Mesendoderm (in vitro differentiated cells): ENCODE measurements at regions not wholly inside any gene's neighbourhood (a gene's known extent, or its start where the extent isn't known, plus 50 kb on each side); places are given as distances from the start of the nearest gene placed in this dataset.

Experiments used
- DNase-seq: peaks from one replicate; pipeline ENCODE4 v3.0.0; 2013
- H2AK5ac ChIP-seq: 2 replicates; pipeline ENCODE4 v1.6.1; 2013; ENCODE audit warnings: low read length, inconsistent platforms
- H2BK120ac ChIP-seq: 2 replicates; pipeline ENCODE4 v1.6.1; 2013; ENCODE audit warnings: low read depth, mild to moderate bottlenecking, low read length, moderate library complexity, mixed read lengths
- H2BK15ac ChIP-seq: replicated peaks from 2 replicates; pipeline ENCODE4 v1.6.1; 2013; ENCODE audit warnings: low read depth, mild to moderate bottlenecking, moderate library complexity
- H2BK5ac ChIP-seq: 2 replicates; pipeline ENCODE4 v1.6.1; 2013; ENCODE audit warnings: low read length, inconsistent platforms
- H3K18ac ChIP-seq: 2 replicates; pipeline ENCODE4 v1.6.1; 2013; ENCODE audit warnings: mild to moderate bottlenecking, low read length, mixed read lengths
- H3K23ac ChIP-seq: one replicate; pipeline ENCODE4 v1.6.1; 2013; ENCODE audit warnings: low read length
- H3K27ac ChIP-seq: 2 replicates; pipeline ENCODE4 v1.5.1; 2013; ENCODE audit warnings: low read depth, mild to moderate bottlenecking, inconsistent platforms, low read length, moderate library complexity
- H3K27me3 ChIP-seq: 2 replicates; pipeline ENCODE4 v1.6.1; 2013; ENCODE audit warnings: low read length, control low read depth, mild to moderate bottlenecking, inconsistent platforms; ENCODE audit not compliant: insufficient read depth, poor library complexity
- H3K36me3 ChIP-seq: 2 replicates; pipeline ENCODE4 v1.6.1; 2013; ENCODE audit warnings: low read length, inconsistent platforms; ENCODE audit not compliant: control insufficient read depth, insufficient read depth
- H3K4ac ChIP-seq: one replicate; pipeline ENCODE4 v1.6.1; 2013; ENCODE audit warnings: low read depth, mild to moderate bottlenecking, low read length, moderate library complexity
- H3K4me1 ChIP-seq: 2 replicates; pipeline ENCODE4 v1.6.1; 2013; ENCODE audit warnings: low read depth, low read length, inconsistent platforms; ENCODE audit not compliant: control insufficient read depth
- H3K4me2 ChIP-seq: 2 replicates; pipeline ENCODE4 v1.6.1; 2013; ENCODE audit warnings: low read length
- H3K4me3 ChIP-seq: 2 replicates; pipeline ENCODE4 v1.5.1; 2013; ENCODE audit warnings: mild to moderate bottlenecking, low read length
- H3K56ac ChIP-seq: one replicate; pipeline ENCODE4 v1.6.1; 2013; ENCODE audit warnings: low read length
- H3K79me1 ChIP-seq: 2 replicates; pipeline ENCODE4 v1.6.1; 2013; ENCODE audit warnings: low read length, inconsistent platforms
- H3K79me2 ChIP-seq: 2 replicates; pipeline ENCODE4 v1.6.1; 2013; ENCODE audit warnings: mild to moderate bottlenecking, low read length; ENCODE audit not compliant: control insufficient read depth, insufficient read depth
- H3K9ac ChIP-seq: 2 replicates; pipeline ENCODE4 v1.6.1; 2013; ENCODE audit warnings: low read length, inconsistent platforms
- H4K5ac ChIP-seq: one replicate; pipeline ENCODE4 v1.6.1; 2013; ENCODE audit warnings: low read length
- H4K8ac ChIP-seq: one replicate; pipeline ENCODE4 v1.6.1; 2013; ENCODE audit warnings: low read depth, mild to moderate bottlenecking, control low read depth, low read length, moderate library complexity
- WGBS: extraction: QIAGEN DNeasy Blood & Tissue Kit; methylation state at CpG from one replicate; pipeline ENCODE4 v1.1.7; 2013; ENCODE audit warnings: low lambda C conversion rate, missing lambda C conversion rate; ENCODE audit not compliant: insufficient coverage; ENCODE audit errors: extremely low coverage; 5-methylcytosine and 5-hydroxymethylcytosine counted together

DNA sequence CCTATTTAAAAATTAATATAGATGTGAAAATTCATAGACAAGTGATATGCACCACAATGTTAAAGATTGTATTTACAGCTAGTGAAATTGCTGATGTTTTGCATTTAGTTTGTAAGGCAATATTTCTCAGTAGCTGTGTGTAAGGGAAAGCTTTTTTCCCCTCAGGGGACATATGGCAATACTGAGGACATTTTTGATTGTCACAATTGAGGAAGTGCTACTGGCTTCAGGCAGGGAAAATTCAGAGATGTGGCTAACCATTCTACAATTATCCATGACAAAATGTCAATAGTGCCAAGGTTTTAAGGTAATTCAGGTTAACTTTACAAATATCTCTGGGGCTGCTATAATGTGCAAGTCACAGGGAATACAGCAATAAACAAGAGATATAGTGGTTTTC is 66.1 kb upstream of the IL15 start:
- Histone ChIP-seq H3K27me3 (no peaks in the 10 kb centered on the region), H2AK5ac (no peak overlapping the region), H3K9ac (no peak overlapping the region), H4K8ac (no peak overlapping the region), H3K27ac (no peak overlapping the region), H3K36me3 (no peaks in the 10 kb centered on the region), H3K4me2 (no peak overlapping the region), H2BK120ac (no peak overlapping the region), H3K18ac (no peak overlapping the region), H3K4me1 (no peaks in the 10 kb centered on the region), H3K4me3 (no peak overlapping the region), H3K79me1 (no peaks in the 10 kb centered on the region), H3K79me2 (no peaks in the 10 kb centered on the region), H3K56ac (no peak overlapping the region), H3K23ac (no peak overlapping the region), H4K5ac (no peak overlapping the region), H2BK5ac (no peak overlapping the region), H2BK15ac (no peak overlapping the region), H3K4ac (no peak overlapping the region)
- DNase-seq = no peak

DNA sequence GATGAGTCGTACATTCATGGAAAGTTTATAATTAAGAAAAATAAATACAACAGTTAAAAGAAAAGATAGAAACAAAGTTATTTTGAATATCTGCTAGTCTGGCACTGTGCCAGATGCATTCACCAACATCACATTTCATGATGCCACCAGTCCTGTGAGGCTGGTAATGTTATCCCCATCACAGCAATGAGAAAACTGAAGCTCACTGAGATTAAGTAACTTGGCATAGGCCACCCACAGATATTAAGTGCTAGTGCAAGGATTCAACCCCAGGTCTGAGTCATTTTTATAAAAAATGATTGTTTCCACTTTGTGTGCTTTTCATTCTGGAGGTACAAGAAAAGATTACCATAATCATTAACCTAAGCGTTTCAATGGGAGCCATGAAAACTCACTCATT is 65.0 kb upstream of the IL15 start:
- no peak overlapping the region for H2BK5ac ChIP-seq
- no peak overlapping the region for H3K4ac ChIP-seq
- no peak overlapping the region for H3K23ac ChIP-seq
- no peaks in the 10 kb centered on the region for H3K4me1 ChIP-seq
- no peaks in the 10 kb centered on the region for H3K79me2 ChIP-seq
- no peak overlapping the region for H4K8ac ChIP-seq
- no peak overlapping the region for H3K27ac ChIP-seq
- no peak overlapping the region for H2AK5ac ChIP-seq
- H3K36me3 ChIP-seq = no peaks in the 10 kb centered on the region
- H3K18ac ChIP-seq = no peak overlapping the region
- no peaks in the 10 kb centered on the region for H3K27me3 ChIP-seq
- DNase-seq = no peak
- WGBS = no CpG with 5 or more reads among the region's 2 CpGs
- no peak overlapping the region for H3K4me3 ChIP-seq
- no peaks in the 10 kb centered on the region for H3K79me1 ChIP-seq
- no peak overlapping the region for H2BK120ac ChIP-seq
- no peak overlapping the region for H4K5ac ChIP-seq
- no peak overlapping the region for H2BK15ac ChIP-seq
- no peak overlapping the region for H3K4me2 ChIP-seq
- no peak overlapping the region for H3K56ac ChIP-seq
- no peak overlapping the region for H3K9ac ChIP-seq

DNA sequence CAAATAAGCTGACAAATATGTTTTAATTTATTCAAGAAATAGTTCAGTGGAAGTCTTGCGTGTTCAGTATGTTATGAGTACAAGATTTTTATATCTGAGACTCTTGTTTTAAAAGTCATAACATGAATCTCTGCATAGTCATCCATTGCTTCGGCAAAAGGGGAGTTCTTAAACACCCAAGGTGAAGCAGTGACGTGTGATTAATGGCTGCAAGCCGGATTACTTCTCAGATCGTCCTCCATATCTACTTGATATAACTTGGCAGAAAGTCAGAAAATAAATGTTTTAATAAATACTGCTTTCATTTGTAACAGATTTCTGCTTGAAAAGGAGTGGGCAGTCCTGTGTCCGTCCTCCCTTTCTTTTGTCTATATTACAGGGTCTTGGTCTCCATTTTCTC is 64.6 kb upstream of the IL15 start:
- H3K4me2 ChIP-seq = no peak overlapping the region

DNA sequence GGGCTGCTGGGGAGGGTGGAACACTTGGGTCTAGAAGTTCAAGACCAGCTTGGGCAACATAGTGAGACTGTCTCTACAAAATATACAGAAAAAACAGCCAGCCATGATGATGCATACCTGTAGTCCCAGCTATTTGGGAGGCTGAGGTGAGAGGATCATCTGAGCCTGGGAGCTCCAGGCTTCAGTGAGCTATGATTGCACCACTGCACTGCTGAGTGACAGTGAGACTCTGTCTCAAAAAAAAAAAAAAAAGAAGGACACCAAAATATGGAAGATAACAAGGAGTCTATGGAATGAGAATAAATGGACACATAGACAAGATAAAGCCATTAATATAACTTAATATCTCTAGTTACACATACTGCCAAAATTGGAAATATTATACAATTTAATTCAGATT is 62.7 kb upstream of the IL15 start:
- Histone ChIP-seq H4K5ac (no peak overlapping the region), H3K4ac (no peak overlapping the region), H3K4me1 (no peaks in the 10 kb centered on the region), H3K79me2 (no peaks in the 10 kb centered on the region), H2BK120ac (no peak overlapping the region), H3K18ac (no peak overlapping the region), H3K4me2 (no peak overlapping the region), H2BK15ac (no peak overlapping the region), H3K56ac (no peak overlapping the region), H3K79me1 (no peaks in the 10 kb centered on the region), H3K23ac (no peak overlapping the region), H3K27ac (no peak overlapping the region), H2BK5ac (no peak overlapping the region), H3K4me3 (no peak overlapping the region), H2AK5ac (no peak overlapping the region), H3K27me3 (no peaks in the 10 kb centered on the region), H3K9ac (no peak overlapping the region), H3K36me3 (no peaks in the 10 kb centered on the region), H4K8ac (no peak overlapping the region)
- DNase-seq = no peak

More for the DNA sequence above, 64.6 kb upstream of the IL15 start:
- Histone ChIP-seq H3K27me3 (no peaks in the 10 kb centered on the region), H4K8ac (no peak overlapping the region), H3K4me3 (no peak overlapping the region), H3K9ac (no peak overlapping the region), H2BK120ac (no peak overlapping the region), H4K5ac (no peak overlapping the region), H3K79me1 (no peaks in the 10 kb centered on the region), H3K4me1 (no peaks in the 10 kb centered on the region), H2AK5ac (no peak overlapping the region), H2BK5ac (no peak overlapping the region), H3K27ac (no peak overlapping the region), H3K18ac (no peak overlapping the region), H3K79me2 (no peaks in the 10 kb centered on the region), H3K4ac (no peak overlapping the region), H3K23ac (no peak overlapping the region), H2BK15ac (no peak overlapping the region), H3K56ac (no peak overlapping the region), H3K36me3 (no peaks in the 10 kb centered on the region)
- WGBS = no CpG with 5 or more reads among the region's 6 CpGs
- no peak for DNase-seq

DNA sequence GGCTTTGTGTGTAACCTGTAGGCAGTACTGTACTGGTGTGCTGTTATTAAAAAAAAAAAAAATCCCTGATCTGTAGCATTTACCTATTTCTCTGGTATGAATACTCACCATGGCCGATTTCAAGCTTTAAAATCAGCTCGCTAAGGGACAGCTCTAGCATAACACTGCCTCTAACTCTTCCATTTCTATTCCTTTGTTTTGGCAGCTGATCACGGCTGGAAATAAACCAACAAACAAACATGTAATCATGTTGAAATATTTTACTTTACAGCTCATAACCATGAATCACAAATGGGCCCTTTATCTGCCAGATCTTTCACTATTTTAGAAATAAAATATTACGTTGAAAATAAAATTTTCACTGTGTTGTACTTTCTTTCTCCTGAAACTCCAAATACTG is 60.5 kb upstream of the IL15 start:
- Histone ChIP-seq H3K4ac (no peak overlapping the region), H2AK5ac (no peak overlapping the region), H3K27ac (no peak overlapping the region), H3K4me3 (no peak overlapping the region), H3K36me3 (no peaks in the 10 kb centered on the region), H3K9ac (no peak overlapping the region), H3K23ac (no peak overlapping the region), H3K4me1 (no peaks in the 10 kb centered on the region), H3K4me2 (no peak overlapping the region), H4K5ac (no peak overlapping the region), H3K18ac (no peak overlapping the region), H3K79me1 (no peaks in the 10 kb centered on the region), H3K79me2 (no peaks in the 10 kb centered on the region), H2BK120ac (no peak overlapping the region), H2BK15ac (no peak overlapping the region), H4K8ac (no peak overlapping the region), H2BK5ac (no peak overlapping the region), H3K56ac (no peak overlapping the region), H3K27me3 (no peaks in the 10 kb centered on the region)
- no CpG with 5 or more reads among the region's 4 CpGs for WGBS
- no peak for DNase-seq

DNA sequence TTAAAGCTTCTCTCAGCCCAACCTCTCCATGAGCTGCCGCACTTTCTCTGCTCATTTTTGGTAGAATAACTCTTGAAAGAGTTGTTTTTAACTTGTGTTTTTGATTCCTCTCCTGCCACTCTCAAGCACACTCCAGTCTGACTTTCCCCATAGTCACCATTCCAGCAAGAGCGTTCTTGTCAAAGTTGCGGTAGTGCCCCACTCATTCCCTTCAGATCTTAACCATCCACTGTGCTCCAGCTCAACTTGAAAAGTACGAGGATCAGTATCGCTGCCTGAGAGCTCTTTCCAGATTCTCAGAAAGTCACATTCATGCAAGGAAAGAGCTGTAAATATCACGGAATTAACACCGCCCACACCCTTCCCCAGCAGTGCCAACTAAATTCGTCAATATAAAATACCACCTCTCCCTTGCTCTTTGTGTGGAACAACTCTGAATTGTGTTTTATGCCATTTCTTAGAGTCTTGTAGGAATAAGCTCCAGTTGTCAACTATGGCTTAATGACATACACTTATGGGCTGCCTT is 59.7 kb upstream of the IL15 start:
- Histone ChIP-seq H2BK15ac (no peak overlapping the region), H3K56ac (no peak overlapping the region), H3K79me2 (no peaks in the 10 kb centered on the region), H3K23ac (no peak overlapping the region), H3K4me2 (no peak overlapping the region), H3K4me1 (no peaks in the 10 kb centered on the region), H3K9ac (no peak overlapping the region), H3K4me3 (no peak overlapping the region), H4K5ac (no peak overlapping the region), H2BK120ac (no peak overlapping the region), H3K4ac (no peak overlapping the region), H3K79me1 (no peaks in the 10 kb centered on the region), H2AK5ac (no peak overlapping the region), H3K36me3 (no peaks in the 10 kb centered on the region), H3K27me3 (no peaks in the 10 kb centered on the region), H3K27ac (no peak overlapping the region), H2BK5ac (no peak overlapping the region), H4K8ac (no peak overlapping the region), H3K18ac (no peak overlapping the region)
- DNase-seq = no peak
- no CpG with 5 or more reads among the region's 8 CpGs for WGBS
